ENCODE measurements at regions not wholly inside any gene's neighbourhood (a gene's known extent, or its start where the extent isn't known, plus 50 kb on each side); places are given as distances from the start of the nearest gene placed in this dataset.

DNA sequence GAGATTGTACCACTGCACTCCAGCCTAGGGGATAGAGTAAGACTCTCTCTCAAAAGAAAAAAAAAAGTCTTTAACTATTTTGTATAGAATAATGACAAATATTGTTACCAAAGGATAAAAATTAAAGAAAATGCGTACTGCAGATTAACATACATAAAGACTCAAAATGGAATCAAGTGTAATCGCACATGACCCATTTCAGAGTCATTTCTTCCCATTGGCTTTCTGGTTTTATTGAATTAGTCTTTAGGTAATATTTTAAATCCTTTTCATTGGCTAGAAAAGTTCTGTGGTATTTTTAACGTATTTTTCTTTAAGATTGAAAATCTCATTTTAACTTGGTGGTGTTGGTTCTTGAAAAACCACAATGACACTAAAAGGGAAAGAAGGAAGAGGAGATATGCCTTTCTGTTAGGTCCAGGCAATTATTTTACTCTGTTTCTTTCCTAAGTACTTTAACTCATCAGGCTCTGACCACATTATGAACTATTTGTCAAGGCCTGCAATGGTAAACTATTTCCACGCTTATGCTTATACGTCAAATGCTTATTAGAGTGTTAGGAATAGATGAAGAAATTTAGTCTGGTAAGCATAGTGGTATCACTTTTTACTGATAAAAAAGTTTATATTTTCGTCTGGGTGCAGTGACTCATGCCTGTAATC lies 52.3 kb downstream of the PLEKHG1 start:
- DNase-seq (ENCODE audit: low spot score) (no peak), ATAC-seq (no peak)

DNA sequence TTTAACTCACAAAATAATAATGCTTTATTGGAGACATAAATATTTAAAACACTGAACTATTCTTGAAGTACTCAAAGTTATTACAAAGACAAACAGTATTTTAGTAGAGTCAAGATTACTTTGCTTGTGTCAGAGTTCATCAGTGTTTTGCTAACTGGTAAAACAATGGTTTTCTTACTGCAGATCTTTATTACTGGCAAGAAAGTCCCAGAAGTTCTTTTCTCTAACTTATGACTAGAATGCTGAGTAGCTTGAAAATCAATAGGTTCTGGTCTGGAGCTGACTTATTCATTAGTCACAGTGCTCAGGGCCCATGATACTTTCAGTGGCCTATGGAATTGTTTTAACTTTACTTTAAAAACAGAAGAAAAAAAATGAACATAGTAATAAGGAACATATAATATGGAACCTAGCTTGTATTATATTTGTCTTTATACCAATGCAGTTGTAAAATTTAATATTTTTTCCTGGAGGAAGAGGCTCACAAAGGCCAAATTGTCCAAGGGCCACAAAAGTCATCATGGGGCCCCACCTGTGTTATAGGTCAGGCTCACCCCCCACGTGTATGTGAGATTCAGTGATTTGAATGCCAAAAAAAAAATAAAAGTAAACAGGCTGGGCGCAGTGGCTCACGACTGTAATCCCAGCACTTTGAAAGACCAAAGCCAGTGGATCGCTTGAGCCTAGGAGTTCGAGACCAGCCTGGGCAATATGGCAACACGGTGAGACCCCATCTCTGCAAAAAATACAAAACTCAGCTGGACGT lies 53.3 kb downstream of the PLEKHG1 start:
- no peak for DNase-seq (ENCODE audit: low spot score)
- no peak for ATAC-seq

DNA sequence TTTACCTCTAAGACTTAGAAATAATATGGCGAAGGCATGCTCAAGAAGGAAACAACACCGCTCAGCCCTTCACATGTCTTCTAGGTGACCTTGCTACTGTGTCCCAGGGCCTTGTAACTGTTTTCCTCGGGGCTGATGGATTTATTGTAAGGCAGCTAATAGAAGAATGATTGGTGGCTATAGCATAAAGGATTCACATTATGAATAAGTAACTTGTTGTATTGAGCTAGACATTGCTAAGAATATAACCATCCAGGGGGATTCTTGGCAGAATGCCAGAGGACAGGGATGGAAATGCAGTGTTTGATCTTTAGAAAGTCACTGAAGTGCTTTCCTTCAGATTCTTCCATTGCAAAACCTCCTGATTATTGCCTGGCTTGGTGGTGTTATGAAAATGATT lies 54.9 kb downstream of the PLEKHG1 start:
- DNase-seq (ENCODE audit: low spot score) (no peak), ATAC-seq (no peak)

DNA sequence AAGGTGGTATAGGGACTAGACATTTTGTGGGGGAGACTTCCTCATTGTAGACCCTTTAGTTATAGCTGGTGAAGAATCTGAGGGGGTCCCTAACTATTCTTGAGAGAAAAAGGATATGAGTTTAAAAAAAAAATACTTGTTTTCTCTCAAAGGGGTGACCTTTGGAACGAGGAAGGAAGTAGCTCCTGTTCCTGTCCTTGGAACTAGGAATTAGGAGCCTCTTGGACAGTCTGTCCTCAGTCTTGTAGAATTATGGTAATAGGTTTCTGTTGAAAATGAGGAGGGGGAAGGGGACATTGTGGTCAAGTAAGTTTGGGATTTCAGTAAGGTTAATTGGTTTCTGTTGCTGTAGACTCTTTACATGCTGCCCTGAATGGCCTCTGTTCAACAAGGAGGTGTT lies 56.5 kb downstream of the PLEKHG1 start:
- no peak for DNase-seq (ENCODE audit: low spot score)

DNA sequence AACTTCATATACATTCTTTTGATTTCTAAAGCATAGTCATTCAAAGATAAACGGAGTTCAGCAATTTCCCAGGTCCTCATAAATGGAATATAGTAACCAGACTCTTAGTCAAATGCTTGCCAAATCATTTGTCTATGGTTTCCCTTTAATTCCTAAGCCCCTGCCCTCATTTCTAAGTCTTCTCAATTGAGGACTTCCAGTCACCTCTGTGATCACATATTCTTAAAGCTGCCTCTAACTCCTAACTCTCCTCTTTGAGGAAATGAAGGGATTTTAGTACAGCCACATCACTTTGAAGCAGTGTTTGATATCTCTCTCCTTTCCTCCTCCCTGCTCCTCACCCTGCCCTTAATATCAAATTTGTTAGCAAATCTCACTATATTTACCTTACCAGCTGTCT lies 58.7 kb downstream of the PLEKHG1 start:
- no peak for DNase-seq (ENCODE audit: low spot score)
- ATAC-seq: no peak

More for the DNA sequence above, 56.5 kb downstream of the PLEKHG1 start:
- ATAC-seq: no peak

DNA sequence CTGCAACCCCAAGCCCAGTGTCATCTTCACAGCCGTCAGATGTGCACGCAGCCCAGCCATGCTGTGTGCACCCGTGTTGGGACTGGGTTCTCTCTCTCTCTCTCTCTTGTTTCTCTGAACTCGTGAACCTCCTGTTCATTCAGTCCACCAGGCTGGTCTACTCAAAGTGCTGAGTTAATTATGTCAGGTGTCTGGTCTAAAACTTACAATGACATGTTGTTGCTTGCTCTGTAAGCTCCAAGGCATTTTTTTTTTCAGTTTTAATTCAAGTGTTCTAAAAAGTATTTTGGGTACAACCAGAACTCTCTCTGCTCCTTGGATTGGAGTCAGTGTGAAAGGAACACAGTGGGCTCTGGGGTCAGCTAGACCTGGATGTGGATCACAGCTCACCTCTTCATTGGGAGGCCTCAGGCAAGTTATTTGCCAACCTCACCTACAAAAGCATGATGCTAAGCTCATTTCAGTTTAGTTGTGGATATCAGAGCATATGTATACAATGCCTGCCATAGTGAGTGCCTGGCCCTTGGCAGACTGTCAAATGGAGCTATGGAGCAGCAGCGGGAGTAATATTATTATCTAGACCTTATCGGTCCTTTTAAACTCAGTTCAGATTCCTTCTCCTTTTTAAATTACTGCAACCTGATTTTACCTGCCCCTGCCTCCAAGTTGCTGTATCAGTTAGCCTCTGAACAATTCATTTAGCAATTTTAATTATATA lies 59.5 kb downstream of the PLEKHG1 start:
- DNase-seq (ENCODE audit: low spot score) (no peak), ATAC-seq (no peak)

DNA sequence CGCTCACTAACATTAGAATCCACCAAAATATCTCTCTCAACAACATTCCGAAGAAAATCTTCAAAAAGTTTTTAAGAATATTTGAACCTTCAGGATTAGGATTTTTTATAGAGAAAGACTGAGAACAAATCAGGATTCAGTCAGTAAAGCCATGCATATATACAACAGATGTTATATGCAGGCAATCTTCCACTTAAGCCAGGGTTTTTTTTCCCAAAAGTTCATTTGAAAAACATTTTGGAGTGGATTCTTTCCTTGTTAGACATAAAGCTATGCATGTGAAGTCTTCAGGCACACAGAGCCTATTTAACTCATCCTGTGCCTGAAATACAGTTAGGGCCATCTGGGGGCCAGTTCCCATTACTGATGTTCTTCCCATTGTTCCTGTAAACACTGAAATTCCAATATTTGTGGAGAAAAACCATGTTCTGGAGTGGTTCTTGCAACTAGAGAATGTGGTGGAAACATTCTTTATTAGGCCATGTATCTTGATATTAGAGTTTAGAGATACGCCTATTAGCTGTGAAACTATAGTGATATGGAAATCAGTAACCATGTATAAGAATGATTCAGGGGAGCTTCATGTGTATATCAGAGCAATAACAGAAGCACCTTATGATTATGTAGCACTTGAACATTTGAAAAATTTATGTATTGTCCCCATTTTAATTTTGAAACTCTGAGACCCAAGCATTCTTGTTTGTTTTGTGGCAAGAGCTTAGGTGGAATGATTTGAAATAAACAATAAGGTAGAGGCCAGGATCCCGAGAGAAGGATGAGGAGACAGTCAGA lies 61.7 kb downstream of the PLEKHG1 start:
- DNase-seq (ENCODE audit: low spot score): no peak

DNA sequence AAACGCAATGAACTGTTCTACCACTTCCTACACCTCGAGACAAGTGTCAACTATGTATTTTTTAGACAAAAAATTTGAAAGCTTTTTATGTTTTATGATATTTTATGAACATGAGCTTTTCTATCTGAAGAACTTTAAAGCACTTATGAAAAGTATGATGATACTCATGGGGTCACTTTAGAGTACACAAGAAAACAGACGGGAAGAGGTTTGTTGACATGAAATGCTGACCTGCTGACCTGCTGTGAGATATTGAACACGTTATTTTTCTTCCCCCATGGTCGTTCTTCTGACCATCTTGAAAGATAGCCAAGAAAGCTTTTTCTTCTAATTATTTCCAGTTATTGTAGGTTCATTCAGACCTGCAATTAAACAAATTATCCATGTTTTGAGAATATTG lies 63.1 kb downstream of the PLEKHG1 start:
- peak; percentile 21 for ATAC-seq
- no peak for DNase-seq (ENCODE audit: low spot score)

More for the DNA sequence above, 61.7 kb downstream of the PLEKHG1 start:
- no peak for ATAC-seq

DNA sequence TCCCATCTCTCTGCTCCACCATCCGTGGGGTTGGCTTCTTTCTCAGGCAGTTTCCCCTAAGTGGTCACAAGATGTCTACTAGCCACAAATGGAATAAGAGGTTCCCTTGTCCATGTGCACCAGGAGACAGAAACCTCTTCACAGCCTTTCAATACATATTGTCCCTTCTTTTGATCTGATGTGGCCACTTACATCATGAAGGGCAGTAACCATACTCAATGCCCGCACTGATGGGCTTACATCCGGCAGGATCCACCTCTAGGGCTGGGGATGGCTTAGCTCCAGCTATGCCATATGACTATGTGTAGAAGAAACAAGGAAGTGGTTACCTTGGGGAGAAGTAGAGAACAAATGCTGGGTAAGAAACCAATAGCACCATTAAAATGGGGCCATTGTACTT lies 64.4 kb downstream of the PLEKHG1 start:
- ATAC-seq (no peak), DNase-seq (ENCODE audit: low spot score) (no peak)

DNA sequence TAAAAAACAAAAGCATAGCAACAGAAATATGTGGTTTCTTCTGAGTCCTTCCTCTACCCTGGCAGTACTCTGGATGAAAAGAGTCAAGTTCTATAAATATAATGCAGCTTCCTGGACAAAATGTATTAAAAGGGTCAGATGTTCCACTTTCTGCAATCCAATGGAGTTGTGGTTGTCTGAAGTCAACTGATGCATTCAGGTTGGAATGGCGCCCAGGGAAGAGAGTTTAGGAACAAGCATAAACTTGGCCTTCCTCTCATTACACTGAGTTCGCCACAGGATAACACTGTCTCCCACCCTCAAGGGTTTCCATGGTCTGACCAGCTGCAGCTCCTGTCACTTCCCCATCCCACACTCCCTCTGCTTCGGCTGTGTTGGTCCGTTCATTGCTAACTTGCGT lies 66.4 kb downstream of the PLEKHG1 start:
- DNase-seq (ENCODE audit: low spot score) (no peak), ATAC-seq (peak; percentile 21)

DNA sequence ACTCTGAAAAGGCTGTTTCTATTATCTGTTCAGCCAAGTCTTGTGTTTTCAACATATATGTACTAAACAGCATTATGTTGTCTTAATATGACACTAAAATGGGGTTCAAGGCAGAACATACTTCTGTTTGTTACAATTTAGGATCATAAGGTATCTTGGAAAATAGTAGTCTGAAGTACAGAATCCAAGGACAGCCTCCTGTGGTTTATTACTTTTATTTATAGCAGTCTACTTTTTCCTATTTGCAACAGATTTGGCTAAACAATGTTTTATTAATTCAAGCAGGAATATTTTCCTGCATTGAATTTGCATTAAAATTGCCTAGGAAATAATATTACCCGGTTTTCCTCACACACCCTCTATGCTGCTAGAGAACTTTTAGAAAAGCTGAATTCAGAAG lies 67.7 kb downstream of the PLEKHG1 start:
- ATAC-seq (no peak), DNase-seq (ENCODE audit: low spot score) (no peak)

DNA sequence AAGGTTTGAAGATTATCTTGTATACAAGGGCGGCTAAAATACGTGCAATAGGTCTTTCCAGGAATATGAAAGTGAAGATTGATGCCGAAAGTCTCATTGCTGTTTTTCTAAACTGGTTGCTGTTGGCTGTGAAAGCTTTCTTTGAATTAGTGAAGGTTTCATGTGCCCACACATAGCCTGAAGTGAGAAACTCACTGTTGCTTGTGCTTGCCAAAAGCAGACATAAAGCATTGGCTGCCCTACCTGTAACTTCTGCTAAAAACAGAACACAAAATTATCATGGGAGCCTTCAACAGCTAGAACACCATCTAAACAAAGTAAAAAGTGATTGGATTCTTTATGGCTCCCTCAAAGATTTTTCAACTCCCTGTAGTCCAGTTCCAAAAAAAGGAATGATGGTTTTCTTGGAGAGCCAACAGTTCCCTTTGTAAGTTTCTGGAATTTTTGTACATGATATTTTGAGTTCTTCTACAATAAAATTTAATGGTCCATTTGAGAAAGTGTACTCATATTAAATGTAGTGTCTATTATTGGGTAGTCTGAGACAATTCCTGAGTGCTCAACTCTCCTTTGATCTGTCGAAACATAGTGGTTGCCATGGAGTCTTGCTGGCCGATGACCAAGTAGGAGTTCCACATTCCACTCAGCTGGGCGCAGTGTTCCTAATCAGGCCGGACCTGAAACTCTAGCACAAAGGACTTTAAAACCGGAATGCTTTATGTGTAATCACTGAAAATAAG lies 68.5 kb downstream of the PLEKHG1 start:
- ATAC-seq (peak; percentile 89), DNase-seq (ENCODE audit: low spot score) (peak; percentile 95)

DNA sequence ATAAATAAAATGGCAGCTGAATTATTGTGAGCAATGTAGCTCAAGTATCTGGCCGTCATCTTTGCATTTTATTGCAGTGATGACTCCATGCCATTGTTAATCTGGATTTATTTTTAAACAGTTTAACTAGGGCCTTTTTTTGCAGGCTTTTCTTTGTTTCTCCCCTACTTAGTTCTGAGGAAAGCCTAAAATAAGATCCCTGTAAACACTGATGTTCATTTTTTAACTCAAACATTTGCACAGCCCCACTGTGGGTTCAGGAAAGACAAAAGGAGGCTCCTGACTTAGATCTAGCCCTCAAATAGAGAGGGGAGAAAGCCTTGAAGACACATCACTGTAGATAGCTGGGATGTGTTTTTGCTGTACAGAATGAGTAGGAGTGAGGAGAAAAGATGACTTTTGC lies 69.2 kb downstream of the PLEKHG1 start:
- DNase-seq (ENCODE audit: low spot score): no peak
- no peak for ATAC-seq

DNA sequence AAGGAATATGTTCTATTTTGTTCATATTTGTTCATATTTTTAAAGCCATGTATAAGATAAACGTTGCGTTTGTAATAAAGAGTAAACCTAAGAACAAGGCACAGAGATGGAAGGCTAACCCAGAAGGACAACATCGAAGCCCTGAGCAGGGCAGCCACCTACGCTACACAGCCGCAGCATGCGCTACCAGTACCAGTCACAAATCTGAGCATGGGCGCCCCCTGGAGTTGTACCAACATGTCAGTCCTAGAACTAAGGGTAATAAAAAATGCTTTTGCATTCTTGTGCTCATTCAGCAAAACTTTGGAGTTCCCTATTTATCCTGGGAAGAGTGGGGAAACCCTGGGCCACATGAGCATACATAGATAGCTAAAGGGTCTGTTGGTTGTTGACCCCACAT lies 70.6 kb downstream of the PLEKHG1 start:
- no peak for ATAC-seq
- no peak for DNase-seq (ENCODE audit: low spot score)

DNA sequence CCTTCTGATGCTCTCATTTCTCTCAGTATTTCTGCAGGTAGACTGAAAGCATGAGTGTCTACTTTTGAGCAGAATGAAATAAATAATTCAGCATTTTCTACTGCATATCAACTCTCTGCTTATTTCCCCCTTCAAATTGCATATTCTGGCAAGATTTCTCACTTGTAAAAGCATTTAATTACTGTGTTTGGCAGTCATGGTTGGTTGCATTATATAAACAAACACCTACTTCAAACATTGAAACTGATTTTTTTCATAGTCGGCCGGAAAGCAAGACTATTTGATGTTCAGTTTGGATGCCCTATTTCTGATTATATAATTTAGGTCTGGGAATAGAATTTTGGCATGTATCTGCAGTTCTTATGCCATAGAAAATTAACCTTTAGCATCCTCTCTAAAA lies 73.1 kb downstream of the PLEKHG1 start:
- DNase-seq (ENCODE audit: low spot score): no peak

DNA sequence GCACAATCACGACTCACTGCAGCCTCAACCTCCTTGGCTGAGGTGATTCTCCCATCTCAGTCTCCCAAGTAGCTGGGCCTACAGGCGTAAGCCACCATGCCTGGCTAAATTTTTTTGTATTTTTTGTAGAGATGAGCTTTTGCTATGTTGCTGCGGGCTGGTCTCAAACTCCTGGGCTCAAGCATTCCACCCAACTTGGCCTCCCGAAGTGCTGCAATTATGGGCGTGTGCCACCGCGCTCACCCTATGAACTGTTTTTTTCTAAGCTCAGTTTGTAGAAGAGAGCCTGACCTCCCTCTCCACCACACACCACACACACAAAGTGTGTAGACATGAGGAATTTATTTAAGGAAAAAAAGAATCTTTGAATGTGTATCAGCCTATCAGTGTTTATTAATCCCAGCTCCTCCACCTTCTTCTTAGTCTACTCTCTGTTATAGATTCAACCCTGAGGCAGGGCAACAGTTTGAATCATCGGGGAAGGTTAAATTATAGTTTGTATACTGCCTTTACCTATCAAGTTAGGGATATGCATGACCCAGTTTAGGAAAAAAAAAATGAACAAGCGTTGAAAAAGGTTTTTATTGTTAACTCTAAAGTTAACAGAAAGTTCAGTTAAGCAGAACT lies 74.1 kb downstream of the PLEKHG1 start:
- no peak for DNase-seq (ENCODE audit: low spot score)
- no peak for ATAC-seq

More for the DNA sequence above, 73.1 kb downstream of the PLEKHG1 start:
- peak; percentile 58 for ATAC-seq

DNA sequence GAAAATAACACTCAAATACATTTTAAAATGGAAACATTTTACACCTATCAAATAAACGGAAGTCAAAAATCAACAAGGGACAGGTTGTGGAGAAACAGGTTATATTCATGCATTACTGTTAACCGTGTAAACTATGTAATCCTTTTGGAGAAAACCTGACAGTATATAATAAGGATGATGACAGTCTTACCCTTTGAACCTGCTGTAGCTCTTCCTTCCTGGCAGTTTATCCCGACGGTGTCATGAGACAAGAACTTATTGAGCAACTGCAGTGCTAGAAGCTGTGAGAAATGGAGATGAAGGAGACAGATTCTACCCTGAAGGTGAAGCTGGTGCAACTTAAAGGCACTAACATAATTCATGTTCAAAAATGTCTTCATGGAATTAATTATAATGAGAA lies 76.7 kb downstream of the PLEKHG1 start:
- no peak for ATAC-seq

DNA sequence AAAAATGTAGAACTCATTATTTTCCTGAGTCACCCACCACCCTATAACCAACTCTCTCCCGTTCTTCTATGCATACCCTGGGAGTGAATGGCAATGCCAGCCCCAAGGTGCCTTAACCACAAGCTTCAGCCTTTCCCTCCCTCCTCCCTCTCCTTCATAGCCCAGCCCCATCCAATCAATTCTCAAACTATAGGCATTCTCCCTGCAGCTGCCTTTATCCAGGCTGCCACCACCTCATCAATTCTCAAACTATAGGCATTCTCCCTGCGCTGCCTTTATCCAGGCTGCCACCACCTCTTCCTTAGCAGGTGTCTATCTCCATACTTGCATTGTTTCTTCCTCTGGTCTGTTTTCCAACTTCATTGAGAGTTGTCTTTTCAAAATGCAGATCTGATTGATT lies 77.1 kb downstream of the PLEKHG1 start:
- DNase-seq (ENCODE audit: low spot score): no peak
- no peak for ATAC-seq

More for the DNA sequence above, 76.7 kb downstream of the PLEKHG1 start:
- no peak for DNase-seq (ENCODE audit: low spot score)

DNA sequence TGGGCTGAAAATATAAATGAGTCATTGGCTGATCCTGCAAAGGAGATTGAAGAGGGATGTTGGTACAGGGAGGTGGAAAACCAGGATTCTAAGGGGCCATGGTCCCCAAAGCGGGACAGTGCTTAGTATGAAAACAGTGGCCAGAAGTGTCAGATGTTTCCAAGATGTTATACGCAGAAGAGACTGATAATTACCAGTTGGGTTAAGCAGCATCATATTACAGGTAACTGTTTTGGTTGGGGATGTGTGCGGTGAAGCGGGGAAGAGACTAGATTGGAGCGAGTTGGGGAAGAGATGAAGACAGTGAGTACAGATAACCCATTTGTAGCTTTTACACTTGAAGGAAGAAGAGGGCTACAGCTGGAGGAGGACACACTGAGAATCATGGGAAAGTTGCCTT lies 80.8 kb downstream of the PLEKHG1 start:
- ATAC-seq (no peak), DNase-seq (ENCODE audit: low spot score) (no peak)
